COR-L47 (cell line): ENCODE measurements at regions not wholly inside any gene's neighbourhood (a gene's known extent, or its start where the extent isn't known, plus 50 kb on each side); places are given as distances from the start of the nearest gene placed in this dataset.
A peak's percentile ranks its signal among the peaks of the same experiment; 100 is the strongest.
"Not testable (repeated sequence)": the region's sequence is repeated elsewhere in the genome, so short reads cannot be mapped to it uniquely, and the experiment has no call there.

ENCODE experiments used
- DNase-seq: peaks from one replicate; lab custom pipeline; 2025; lab: John Stamatoyannopoulos, UW

- no peak for DNase-seq
Observed at GRCh38 chr9:15372455-15372854, 50.2 kb upstream of the SNAPC3 start.

DNA sequence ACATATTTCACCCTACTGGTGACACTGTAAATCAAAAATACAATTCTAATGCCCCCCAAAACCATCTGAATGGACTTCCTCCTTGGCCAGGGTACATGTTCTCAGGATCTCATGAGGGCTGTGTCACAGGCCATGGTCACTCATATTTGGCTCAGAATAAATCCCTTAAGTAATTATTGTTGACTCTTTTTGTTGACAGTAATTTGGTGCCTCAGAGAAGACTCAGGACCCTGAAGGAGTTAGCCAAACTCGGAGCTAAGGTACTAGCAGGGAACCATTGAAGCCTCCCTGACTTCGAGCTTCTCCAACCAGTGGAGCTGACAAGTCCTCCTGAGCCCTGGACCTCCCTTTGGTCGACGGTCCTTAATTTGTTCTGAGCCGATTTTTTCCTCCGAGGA is 51.2 kb upstream of the SNAPC3 start:
- DNase-seq, result no peak

GRCh38 chr9:15370466-15371447 is 51.9 kb upstream of the SNAPC3 start:
- peak; percentile 15 for DNase-seq

- no peak for DNase-seq
Observed at GRCh38 chr9:15369871-15370270, 52.8 kb upstream of the SNAPC3 start.

DNA sequence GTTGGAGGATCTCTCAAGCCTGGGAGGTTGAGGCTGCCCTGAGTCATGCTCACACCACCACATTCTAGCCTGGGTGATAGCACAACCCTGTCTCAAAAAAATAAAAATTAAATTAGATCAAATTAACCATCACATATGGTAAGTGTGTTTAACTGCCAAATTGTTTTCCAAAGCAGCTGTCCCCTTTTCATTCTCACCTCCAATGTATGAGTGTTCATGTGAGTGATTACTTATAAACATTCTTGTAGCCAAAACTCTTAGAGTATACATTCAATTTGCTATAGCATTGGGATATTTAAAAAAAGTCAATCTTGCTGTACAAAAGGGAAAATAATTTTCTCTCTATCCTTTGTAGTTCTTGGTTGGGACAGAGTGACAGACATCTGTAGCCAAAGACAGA is 53.4 kb upstream of the SNAPC3 start:
- no peak for DNase-seq

GRCh38 chr9:15364975-15365553 is 57.6 kb upstream of the SNAPC3 start:
- not testable (repeated sequence) for DNase-seq

- no peak for DNase-seq
Observed at GRCh38 chr9:15361737-15362136, 54.7 kb upstream of the TTC39B start.

DNA sequence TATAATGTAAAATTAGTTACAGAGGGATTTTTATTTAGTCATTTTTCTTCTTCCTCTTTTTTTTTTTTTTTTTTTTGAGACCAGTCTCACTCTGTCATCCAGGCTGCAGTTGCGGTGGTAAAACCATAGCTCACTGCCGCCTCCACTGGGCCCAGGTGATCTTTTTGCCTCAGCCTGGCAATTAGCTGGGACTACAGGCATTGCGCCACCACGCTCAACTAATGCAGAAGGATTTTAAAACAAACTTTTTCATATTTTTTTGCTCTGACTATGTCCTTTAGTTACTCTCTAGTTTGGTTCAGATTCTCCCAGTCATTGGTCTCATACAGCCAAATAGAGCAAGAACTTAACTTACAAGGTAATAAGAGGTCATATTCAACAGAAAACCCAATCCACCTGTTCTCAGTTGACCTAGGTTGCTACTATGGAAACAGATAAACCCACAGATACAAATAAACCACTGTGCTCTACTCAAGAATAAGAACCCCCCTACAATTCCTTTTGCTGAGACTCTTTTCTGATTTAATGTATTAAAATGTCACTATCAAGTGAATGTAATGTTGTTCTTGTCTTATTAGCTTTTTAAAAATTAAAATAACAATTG is 50.1 kb upstream of the TTC39B start:
- no peak for DNase-seq
